Epithelial cell of esophagus (primary cell): ENCODE measurements at regions not wholly inside any gene's neighbourhood (a gene's known extent, or its start where the extent isn't known, plus 50 kb on each side); places are given as distances from the start of the nearest gene placed in this dataset.

Experiments
- DNase-seq: peaks from one replicate; pipeline ENCODE4 v3.0.0; 2010; ENCODE audit warnings: low read depth
- H3K4me3 ChIP-seq: 2 replicates; pipeline ENCODE4 v1.5.1; 2011; ENCODE audit warnings: mild to moderate bottlenecking, low read length, control low read depth
- TF ChIP-seq, protein P1 (sequence below): IDR thresholded peaks from 2 replicates; pipeline ENCODE4 v1.5.1; 2011; ENCODE audit warnings: low read depth, mild to moderate bottlenecking, low read length, control low read depth, inconsistent platforms; ENCODE audit not compliant: insufficient read depth; ENCODE audit errors: missing control alignments

DNA sequence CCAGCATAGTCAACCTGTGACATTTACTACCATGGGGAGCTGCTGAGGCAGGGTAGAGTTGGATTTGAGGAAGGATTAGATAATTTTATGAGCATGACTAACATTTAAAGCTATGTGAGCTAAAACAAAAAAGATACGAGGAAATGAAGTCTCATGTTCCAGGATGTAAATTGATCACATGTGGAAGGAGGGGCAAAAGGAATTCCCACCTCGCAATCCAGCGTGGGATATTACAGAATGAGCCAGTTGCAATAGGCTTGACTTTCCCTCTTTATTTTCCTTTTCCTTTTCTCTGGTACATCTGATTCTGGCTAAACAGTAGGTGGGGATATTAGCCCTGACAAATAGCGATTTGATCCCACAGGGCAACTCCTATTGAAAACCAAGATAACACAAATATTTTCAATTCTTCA lies 214.9 kb upstream of the HMGA2 start:
- TF ChIP-seq, protein P1, sequence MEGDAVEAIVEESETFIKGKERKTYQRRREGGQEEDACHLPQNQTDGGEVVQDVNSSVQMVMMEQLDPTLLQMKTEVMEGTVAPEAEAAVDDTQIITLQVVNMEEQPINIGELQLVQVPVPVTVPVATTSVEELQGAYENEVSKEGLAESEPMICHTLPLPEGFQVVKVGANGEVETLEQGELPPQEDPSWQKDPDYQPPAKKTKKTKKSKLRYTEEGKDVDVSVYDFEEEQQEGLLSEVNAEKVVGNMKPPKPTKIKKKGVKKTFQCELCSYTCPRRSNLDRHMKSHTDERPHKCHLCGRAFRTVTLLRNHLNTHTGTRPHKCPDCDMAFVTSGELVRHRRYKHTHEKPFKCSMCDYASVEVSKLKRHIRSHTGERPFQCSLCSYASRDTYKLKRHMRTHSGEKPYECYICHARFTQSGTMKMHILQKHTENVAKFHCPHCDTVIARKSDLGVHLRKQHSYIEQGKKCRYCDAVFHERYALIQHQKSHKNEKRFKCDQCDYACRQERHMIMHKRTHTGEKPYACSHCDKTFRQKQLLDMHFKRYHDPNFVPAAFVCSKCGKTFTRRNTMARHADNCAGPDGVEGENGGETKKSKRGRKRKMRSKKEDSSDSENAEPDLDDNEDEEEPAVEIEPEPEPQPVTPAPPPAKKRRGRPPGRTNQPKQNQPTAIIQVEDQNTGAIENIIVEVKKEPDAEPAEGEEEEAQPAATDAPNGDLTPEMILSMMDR = no peak
- peak; percentile 82 for DNase-seq
- no peak overlapping the region for H3K4me3 ChIP-seq

DNA sequence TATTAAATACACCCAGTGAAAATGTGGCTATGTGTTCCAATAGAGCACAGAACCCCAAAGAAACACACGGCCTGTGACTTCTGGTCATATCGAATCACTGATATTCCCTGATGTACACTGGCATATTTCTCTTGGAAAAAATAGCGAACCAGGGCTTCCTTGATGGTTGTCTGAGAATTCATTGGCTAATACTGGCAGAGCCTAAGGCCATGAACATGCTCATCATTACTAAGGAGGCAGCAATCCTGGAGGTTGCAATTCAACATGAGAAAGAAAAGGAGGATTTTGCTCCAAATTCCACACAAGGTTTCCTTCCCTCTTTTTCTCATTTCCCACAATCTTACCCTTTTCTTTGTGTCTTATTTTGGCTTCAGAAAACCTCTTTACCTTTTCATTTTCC lies 212.9 kb upstream of the HMGA2 start:
- DNase-seq = peak; percentile 47
- TF ChIP-seq, protein P1 = no peak
- H3K4me3 ChIP-seq = no peak overlapping the region

DNA sequence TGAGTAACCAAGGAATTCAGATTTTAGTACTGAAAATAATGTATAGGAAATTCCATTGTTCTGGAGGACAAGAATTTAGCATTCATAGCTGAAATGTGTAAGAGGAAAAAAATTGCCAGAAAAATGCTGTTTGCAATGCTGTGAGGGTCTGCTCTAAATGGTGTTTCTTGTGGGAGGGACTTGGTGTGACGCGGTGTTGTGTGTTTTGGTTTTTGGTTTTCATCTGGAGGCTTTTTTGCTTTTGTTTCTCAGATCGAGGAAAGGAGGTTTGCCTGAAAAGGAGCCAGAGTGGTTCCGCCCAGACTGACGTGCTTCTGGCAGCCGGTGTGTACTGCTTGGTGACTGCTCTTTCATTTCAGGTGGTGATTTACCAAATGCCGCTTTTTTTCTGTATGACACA lies 211.8 kb upstream of the HMGA2 start:
- H3K4me3 ChIP-seq = peak overlapping the region; percentile 11
- DNase-seq = peak; percentile 47
- TF ChIP-seq, protein P1 = no peak

DNA sequence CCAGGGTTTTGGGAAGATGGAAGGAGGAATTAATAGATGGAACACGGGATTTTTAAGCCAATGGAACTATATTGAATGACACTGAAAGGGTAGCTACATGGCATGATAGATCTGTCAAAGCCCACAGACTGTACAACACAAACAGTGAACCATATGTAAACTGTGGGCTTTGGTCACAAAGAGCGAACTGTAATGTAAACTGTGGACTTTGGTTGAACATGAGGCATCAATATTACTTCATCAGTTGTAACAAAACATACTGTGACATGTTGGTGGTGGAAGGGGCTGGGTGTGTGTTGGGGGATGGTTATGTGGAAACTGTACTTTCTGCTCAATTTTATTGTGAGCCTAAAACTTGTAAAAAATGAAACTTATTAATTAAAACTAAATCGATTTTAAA lies 210.6 kb upstream of the HMGA2 start:
- TF ChIP-seq, protein P1 = no peak
- H3K4me3 ChIP-seq = no peak overlapping the region
- no peak for DNase-seq

DNA sequence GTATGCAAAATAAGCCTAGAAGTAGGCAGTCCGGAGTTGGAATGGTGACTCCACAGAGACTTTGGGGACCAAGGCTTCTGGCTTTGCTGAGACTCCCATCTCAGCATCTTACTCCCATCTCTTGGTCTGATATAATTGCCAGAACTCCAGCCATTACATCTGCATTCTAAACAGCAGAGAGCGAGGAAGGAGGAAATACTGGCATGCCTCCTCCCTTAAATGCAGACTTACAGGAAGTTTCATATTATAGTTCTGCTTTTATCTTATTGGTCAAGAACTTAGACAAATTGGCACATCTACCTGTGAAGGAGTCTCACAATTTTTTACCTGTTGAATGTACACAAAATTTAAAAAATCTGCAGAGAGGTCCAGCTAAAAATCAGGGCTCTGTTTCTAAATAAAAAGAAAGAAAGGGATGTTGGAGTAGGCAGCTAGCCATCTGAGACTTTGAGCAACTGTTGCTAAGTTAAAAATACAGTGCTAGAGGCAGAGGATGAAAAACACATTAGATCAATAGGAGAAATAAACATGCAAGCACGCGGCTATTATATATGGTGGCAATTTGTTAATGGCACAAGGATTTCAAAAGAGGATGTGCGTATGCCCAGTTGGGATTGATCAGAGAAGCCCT lies 209.9 kb upstream of the HMGA2 start:
- H3K4me3 ChIP-seq = no peak overlapping the region
- DNase-seq = no peak
- TF ChIP-seq, protein P1 = no peak

DNA sequence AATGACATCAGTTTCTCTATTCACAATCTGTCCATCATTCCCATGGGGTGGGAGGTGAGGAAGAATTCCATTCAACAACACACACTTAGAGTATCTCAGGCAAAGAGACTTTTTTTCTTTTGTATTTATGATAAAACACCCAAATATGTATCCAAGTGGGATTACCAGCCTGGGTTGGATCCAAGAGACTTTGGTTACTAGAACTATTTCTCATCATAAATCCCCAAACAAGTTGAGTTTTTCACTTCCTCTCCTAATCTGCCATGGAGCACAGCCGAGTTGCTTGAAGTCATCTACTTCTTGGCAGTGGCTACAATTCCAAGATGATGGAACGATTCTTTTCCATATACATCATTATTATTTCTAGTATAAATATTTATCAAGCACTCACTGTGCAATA lies 209.2 kb upstream of the HMGA2 start:
- H3K4me3 ChIP-seq = no peak overlapping the region
- DNase-seq = no peak
- TF ChIP-seq, protein P1 = no peak

DNA sequence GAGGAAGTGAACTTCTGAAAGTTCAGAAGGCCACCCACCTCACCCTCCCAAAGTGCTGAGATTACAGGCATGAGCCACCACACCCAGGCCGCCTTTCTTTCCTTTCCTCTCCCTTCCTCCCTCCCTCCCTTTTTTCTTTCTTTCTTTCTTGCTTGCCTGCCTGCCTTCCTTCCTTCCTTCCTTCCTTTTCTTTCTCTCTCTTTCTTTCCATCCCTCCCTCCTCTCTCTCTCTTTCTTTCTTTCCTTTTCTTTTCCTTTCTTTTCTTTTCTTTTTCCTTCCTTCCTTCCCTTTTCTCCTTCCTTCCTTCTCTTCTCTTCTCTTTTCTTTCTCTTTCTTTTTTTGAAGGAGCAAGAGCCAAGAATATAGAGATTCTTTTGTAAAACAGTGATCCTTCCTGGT lies 208.3 kb upstream of the HMGA2 start:
- DNase-seq = no peak
- TF ChIP-seq, protein P1 = no peak
- H3K4me3 ChIP-seq = no peak overlapping the region
